ENCODE measurements at regions not wholly inside any gene's neighbourhood (a gene's known extent, or its start where the extent isn't known, plus 50 kb on each side); places are given as distances from the start of the nearest gene placed in this dataset.

GRCh38 chr18:29171892-29172755 is 995.2 kb upstream of the CDH2 start:
- no peaks in the 10 kb centered on the region for H3K36me3 ChIP-seq (ENCODE audit: control insufficient read depth in 2 of 2, insufficient read depth in 1 of 2, low read length in 2 of 2)
- no peaks in the 10 kb centered on the region for H3K4me1 ChIP-seq (ENCODE audit: control insufficient read depth, insufficient read depth, low read length)
- ChIA-PET CTCF (interaction anchor here (1.2 kb wide), 1 partner anchor 45 kb away, joined by 3 read pairs; no protein-coding TSS in a partner anchor), POLR2A (no interaction called here)
- H3K9me3 ChIP-seq (ENCODE audit: control insufficient read depth, insufficient read depth, low read depth, low read length), result no peaks in the 10 kb centered on the region
- no peak overlapping the region for H3K4me3 ChIP-seq (ENCODE audit: low read depth, low read length)
- TF ChIP-seq ZNF239 (tag by site-specific recombination; IDR thresholded peaks at IDR 0.05), result no peak
- no peak for TF ChIP-seq ZNF514 (tag by site-specific recombination; IDR thresholded peaks at IDR 0.05)
- TF ChIP-seq PRDM10 (tag by site-specific recombination; IDR thresholded peaks at IDR 0.05), result no peak
- no peak overlapping the region for H3K27ac ChIP-seq (ENCODE audit: extremely low read depth, low read depth, low read length)

- no peaks in the 10 kb centered on the region for H3K36me3 ChIP-seq (ENCODE audit: control insufficient read depth in 2 of 2, insufficient read depth in 1 of 2, low read length in 2 of 2)
- peaks cover under 1% of the 10 kb centered on the region; the same call in 1 of the 2 replicates for H3K4me1 ChIP-seq (ENCODE audit: control insufficient read depth, insufficient read depth, low read length)
- H3K9me3 ChIP-seq (ENCODE audit: control insufficient read depth, insufficient read depth, low read depth, low read length), result no peaks in the 10 kb centered on the region
- CTCF ChIA-PET, result no interaction called here
- POLR2A ChIA-PET, result no interaction called here
- no peak overlapping the region for H3K27ac ChIP-seq (ENCODE audit: extremely low read depth, low read depth, low read length)
- no peak overlapping the region for H3K4me3 ChIP-seq (ENCODE audit: low read depth, low read length)
- TF ChIP-seq KLF17 (tag by site-specific recombination; IDR thresholded peaks at IDR 0.05), result no peak
- no peak for TF ChIP-seq TCF7L2 (IDR thresholded peaks at IDR 0.05; ENCODE audit: borderline replicate concordance, low read depth, low read length)
- no peak for TF ChIP-seq ZNF521 (tag by site-specific recombination; IDR thresholded peaks at IDR 0.05)
- no peak for TF ChIP-seq ZSCAN4 (tag by site-specific recombination; IDR thresholded peaks at IDR 0.05)
- no peak for TF ChIP-seq ZNF791 (tag by site-specific recombination; IDR thresholded peaks at IDR 0.05)
- no peak for TF ChIP-seq ZNF302 (tag by site-specific recombination; IDR thresholded peaks at IDR 0.05; ENCODE audit: low read depth)
- no peak for TF ChIP-seq YY2 (tag by site-specific recombination; IDR thresholded peaks at IDR 0.05)
- no peak for TF ChIP-seq ZNF449 (tag by site-specific recombination; IDR thresholded peaks at IDR 0.05)
- no peak for TF ChIP-seq EGR2 (tag by site-specific recombination; IDR thresholded peaks at IDR 0.05; ENCODE audit: low read depth)
These were observed 992.7 kb upstream of the CDH2 start for GRCh38 chr18:29169599-29169998.

GRCh38 chr18:29164993-29165599 is 988.2 kb upstream of the CDH2 start:
- H3K36me3 ChIP-seq (ENCODE audit: control insufficient read depth in 2 of 2, insufficient read depth in 1 of 2, low read length in 2 of 2), result no peaks in the 10 kb centered on the region
- CTCF ChIA-PET, result no interaction called here
- no peak overlapping the region for H3K27ac ChIP-seq (ENCODE audit: extremely low read depth, low read depth, low read length)
- H3K9me3 ChIP-seq (ENCODE audit: control insufficient read depth, insufficient read depth, low read depth, low read length), result no peaks in the 10 kb centered on the region
- H3K4me3 ChIP-seq (ENCODE audit: low read depth, low read length), result no peak overlapping the region
- POLR2A ChIA-PET, result no interaction called here
- peaks cover 2% of the 10 kb centered on the region; the same call in 1 of the 2 replicates for H3K4me1 ChIP-seq (ENCODE audit: control insufficient read depth, insufficient read depth, low read length)
- no peak for TF ChIP-seq ZNF133 (tag by site-specific recombination; IDR thresholded peaks at IDR 0.05)
- no peak for TF ChIP-seq ZSCAN4 (tag by site-specific recombination; IDR thresholded peaks at IDR 0.05)
- TF ChIP-seq ZNF138 (tag by site-specific recombination; IDR thresholded peaks at IDR 0.05; ENCODE audit: borderline replicate concordance), result no peak
- TF ChIP-seq ZNF776 (tag by site-specific recombination; IDR thresholded peaks at IDR 0.05; ENCODE audit: borderline replicate concordance), result no peak
- TF ChIP-seq ZNF18 (tag by site-specific recombination; IDR thresholded peaks at IDR 0.05), result no peak
- no peak for TF ChIP-seq ZNF114 (tag by site-specific recombination; IDR thresholded peaks at IDR 0.05)
- TF ChIP-seq ZNF416 (tag by site-specific recombination; IDR thresholded peaks at IDR 0.05), result no peak
- no peak for TF ChIP-seq SP2 (tag by site-specific recombination; IDR thresholded peaks at IDR 0.05)
